HG03196 (cell line): ENCODE measurements at regions not wholly inside any gene's neighbourhood (a gene's known extent, or its start where the extent isn't known, plus 50 kb on each side); places are given as distances from the start of the nearest gene placed in this dataset.

Experiments used
- ATAC-seq: cut with Tn5 transposase; IDR thresholded peaks from one replicate; pipeline ENCODE4 v1.9.1; 2021; ENCODE audit not compliant: unreplicated experiment

GRCh38 chr2:6326958-6327357, 538.7 kb downstream of the CMPK2 start:
- no peak for ATAC-seq

- no peak for ATAC-seq
Observed at GRCh38 chr2:6336752-6337471, 528.8 kb downstream of the CMPK2 start.

GRCh38 chr2:6337472-6337820, 528.3 kb downstream of the CMPK2 start:
- no peak for ATAC-seq

GRCh38 chr2:6341588-6342129, 524.0 kb downstream of the CMPK2 start:
- ATAC-seq, result no peak

- no peak for ATAC-seq
Observed at GRCh38 chr2:6342273-6342920, 523.3 kb downstream of the CMPK2 start.

GRCh38 chr2:6343076-6343475, 522.6 kb downstream of the CMPK2 start:
- ATAC-seq, result no peak

- ATAC-seq, result peak; percentile 88
Observed at GRCh38 chr2:6352247-6352646, 513.5 kb downstream of the CMPK2 start.

- ATAC-seq, result no peak
Observed at GRCh38 chr2:6352906-6353515, 512.7 kb downstream of the CMPK2 start.

- peak; percentile 51 for ATAC-seq
Observed at GRCh38 chr2:6353669-6354068, 512.0 kb downstream of the CMPK2 start.

GRCh38 chr2:6354546-6354945, 511.2 kb downstream of the CMPK2 start:
- ATAC-seq, result no peak

GRCh38 chr2:6355886-6356761, 509.6 kb downstream of the CMPK2 start:
- ATAC-seq, result no peak

- ATAC-seq, result no peak
Observed at GRCh38 chr2:6358546-6358945, 507.2 kb downstream of the CMPK2 start.

GRCh38 chr2:6358985-6359384, 506.7 kb downstream of the CMPK2 start:
- ATAC-seq, result no peak

GRCh38 chr2:6359964-6360363, 505.7 kb downstream of the CMPK2 start:
- ATAC-seq, result no peak

GRCh38 chr2:6362671-6363450, 502.8 kb downstream of the CMPK2 start:
- no peak for ATAC-seq

GRCh38 chr2:6368281-6368680, 497.4 kb downstream of the CMPK2 start:
- ATAC-seq, result no peak

- ATAC-seq, result no peak
Observed at GRCh38 chr2:6369266-6369665, 496.4 kb downstream of the CMPK2 start.

GRCh38 chr2:6370753-6371551, 494.8 kb downstream of the CMPK2 start:
- no peak for ATAC-seq

GRCh38 chr2:6372317-6372901, 493.3 kb downstream of the CMPK2 start:
- no peak for ATAC-seq
